ENCODE measurements at regions not wholly inside any gene's neighbourhood (a gene's known extent, or its start where the extent isn't known, plus 50 kb on each side); places are given as distances from the start of the nearest gene placed in this dataset.

DNA sequence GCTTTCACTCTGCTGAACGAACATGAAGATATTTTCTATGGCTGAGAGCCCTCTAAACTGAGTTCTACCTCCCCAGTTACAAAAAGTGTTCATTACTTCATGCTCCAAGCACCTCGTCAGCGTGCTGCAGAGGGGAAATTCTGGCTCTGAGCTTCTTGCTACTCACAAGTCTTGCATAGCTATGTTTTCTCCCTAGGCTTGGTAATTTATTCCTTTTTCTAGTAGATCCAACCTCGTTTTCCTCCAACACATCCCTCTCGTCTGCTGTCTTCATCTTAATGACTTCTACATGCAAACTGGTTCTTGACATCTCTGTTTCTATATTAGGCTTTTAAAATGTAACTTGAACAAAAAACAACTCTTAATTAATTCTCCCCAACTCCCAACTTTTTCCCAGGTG, 1034.5 kb downstream of the REEP3 start (continued):
- no peak for TF ChIP-seq POLR2AphosphoS5 (IDR thresholded peaks at IDR 0.05; ENCODE audit: low read depth)
- TF ChIP-seq, protein P1, sequence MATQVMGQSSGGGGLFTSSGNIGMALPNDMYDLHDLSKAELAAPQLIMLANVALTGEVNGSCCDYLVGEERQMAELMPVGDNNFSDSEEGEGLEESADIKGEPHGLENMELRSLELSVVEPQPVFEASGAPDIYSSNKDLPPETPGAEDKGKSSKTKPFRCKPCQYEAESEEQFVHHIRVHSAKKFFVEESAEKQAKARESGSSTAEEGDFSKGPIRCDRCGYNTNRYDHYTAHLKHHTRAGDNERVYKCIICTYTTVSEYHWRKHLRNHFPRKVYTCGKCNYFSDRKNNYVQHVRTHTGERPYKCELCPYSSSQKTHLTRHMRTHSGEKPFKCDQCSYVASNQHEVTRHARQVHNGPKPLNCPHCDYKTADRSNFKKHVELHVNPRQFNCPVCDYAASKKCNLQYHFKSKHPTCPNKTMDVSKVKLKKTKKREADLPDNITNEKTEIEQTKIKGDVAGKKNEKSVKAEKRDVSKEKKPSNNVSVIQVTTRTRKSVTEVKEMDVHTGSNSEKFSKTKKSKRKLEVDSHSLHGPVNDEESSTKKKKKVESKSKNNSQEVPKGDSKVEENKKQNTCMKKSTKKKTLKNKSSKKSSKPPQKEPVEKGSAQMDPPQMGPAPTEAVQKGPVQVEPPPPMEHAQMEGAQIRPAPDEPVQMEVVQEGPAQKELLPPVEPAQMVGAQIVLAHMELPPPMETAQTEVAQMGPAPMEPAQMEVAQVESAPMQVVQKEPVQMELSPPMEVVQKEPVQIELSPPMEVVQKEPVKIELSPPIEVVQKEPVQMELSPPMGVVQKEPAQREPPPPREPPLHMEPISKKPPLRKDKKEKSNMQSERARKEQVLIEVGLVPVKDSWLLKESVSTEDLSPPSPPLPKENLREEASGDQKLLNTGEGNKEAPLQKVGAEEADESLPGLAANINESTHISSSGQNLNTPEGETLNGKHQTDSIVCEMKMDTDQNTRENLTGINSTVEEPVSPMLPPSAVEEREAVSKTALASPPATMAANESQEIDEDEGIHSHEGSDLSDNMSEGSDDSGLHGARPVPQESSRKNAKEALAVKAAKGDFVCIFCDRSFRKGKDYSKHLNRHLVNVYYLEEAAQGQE (IDR thresholded peaks at IDR 0.05; ENCODE audit: unreplicated experiment), result no peak
- TF ChIP-seq, protein P2, sequence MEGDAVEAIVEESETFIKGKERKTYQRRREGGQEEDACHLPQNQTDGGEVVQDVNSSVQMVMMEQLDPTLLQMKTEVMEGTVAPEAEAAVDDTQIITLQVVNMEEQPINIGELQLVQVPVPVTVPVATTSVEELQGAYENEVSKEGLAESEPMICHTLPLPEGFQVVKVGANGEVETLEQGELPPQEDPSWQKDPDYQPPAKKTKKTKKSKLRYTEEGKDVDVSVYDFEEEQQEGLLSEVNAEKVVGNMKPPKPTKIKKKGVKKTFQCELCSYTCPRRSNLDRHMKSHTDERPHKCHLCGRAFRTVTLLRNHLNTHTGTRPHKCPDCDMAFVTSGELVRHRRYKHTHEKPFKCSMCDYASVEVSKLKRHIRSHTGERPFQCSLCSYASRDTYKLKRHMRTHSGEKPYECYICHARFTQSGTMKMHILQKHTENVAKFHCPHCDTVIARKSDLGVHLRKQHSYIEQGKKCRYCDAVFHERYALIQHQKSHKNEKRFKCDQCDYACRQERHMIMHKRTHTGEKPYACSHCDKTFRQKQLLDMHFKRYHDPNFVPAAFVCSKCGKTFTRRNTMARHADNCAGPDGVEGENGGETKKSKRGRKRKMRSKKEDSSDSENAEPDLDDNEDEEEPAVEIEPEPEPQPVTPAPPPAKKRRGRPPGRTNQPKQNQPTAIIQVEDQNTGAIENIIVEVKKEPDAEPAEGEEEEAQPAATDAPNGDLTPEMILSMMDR (conservative IDR thresholded peaks at IDR 0.05; ENCODE audit: low read depth in 2 of 2), result no peak

DNA sequence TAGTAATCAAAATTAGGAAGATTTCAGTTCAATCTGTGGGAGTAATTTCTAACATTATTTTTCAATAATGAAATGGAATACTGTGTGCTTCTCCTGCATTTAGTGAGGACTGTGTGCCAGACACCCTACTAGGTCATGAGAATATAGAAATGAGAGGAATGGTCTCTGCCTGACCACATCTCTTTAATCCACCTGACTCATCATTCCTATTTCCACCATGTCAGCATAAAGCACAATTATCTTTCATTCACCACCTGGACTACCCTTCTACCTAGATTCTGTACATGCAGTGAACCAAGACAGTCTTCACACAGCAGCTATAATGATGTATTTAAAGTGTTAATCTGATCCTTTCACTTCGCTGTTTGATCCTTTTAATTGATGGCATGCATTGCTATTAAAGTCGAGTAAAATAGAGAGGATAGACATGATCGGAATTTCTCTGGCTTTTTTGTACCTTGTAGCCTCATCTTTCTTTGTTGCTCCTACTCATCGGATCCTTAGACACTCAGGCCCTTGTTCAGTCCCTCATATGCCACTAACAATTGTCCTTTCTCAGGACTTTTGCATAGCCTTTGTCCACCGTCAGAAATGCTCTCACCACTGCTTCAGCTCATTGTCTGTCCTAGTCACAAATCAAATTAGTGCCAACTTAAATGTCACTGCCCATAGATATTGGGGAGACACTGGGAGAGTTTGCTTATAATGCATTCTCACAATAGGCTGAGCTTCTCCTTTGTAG, 1037.1 kb downstream of the REEP3 start:
- Histone ChIP-seq H3K27ac (ENCODE audit: low read depth) (no peak overlapping the region), H3K79me2 (replicated peaks; ENCODE audit: insufficient read depth) (no peaks in the 10 kb centered on the region), H3K4me3 (no peak overlapping the region), H3F3A (replicated peaks; ENCODE audit: low read depth) (no peaks in the 10 kb centered on the region), H4K20me1 (replicated peaks; ENCODE audit: insufficient read depth) (no peaks in the 10 kb centered on the region), H3K9me2 (ENCODE audit: insufficient read depth) (peaks cover 9% of the 10 kb centered on the region), H3K4me1 (ENCODE audit: insufficient read depth) (no peaks in the 10 kb centered on the region), H2AFZ (0 out of 2 replicates have a peak overlapping the region, but pooled peaks have one; percentile 38), H3K4me2 (no peak overlapping the region), H3K27me3 (ENCODE audit: insufficient read depth) (no peaks in the 10 kb centered on the region), H3K36me3 (ENCODE audit: insufficient read depth) (no peaks in the 10 kb centered on the region)
- H3K9me3 Mint-ChIP-seq, result no peaks in the 10 kb centered on the region
- DNase-seq (ENCODE audit: low spot score), result no peak
- H3K36me3 Mint-ChIP-seq (ENCODE audit: low read depth), result no peaks in the 10 kb centered on the region
- peaks cover 3% of the 10 kb centered on the region for H3K27me3 Mint-ChIP-seq (ENCODE audit: insufficient read depth, low read depth, poor library complexity)
- no peak overlapping the region for H3K4me3 Mint-ChIP-seq
- no peaks in the 10 kb centered on the region for H3K4me1 Mint-ChIP-seq
- ATAC-seq, result no peak
- no peak overlapping the region for H3K27ac Mint-ChIP-seq
- no peak for TF ChIP-seq ZNF331 (CRISPR knock-in tag; IDR thresholded peaks at IDR 0.05; ENCODE audit: low read depth)
- TF ChIP-seq STAT1 (IDR thresholded peaks at IDR 0.05; ENCODE audit: unreplicated experiment), result no peak
- TF ChIP-seq, protein P3, sequence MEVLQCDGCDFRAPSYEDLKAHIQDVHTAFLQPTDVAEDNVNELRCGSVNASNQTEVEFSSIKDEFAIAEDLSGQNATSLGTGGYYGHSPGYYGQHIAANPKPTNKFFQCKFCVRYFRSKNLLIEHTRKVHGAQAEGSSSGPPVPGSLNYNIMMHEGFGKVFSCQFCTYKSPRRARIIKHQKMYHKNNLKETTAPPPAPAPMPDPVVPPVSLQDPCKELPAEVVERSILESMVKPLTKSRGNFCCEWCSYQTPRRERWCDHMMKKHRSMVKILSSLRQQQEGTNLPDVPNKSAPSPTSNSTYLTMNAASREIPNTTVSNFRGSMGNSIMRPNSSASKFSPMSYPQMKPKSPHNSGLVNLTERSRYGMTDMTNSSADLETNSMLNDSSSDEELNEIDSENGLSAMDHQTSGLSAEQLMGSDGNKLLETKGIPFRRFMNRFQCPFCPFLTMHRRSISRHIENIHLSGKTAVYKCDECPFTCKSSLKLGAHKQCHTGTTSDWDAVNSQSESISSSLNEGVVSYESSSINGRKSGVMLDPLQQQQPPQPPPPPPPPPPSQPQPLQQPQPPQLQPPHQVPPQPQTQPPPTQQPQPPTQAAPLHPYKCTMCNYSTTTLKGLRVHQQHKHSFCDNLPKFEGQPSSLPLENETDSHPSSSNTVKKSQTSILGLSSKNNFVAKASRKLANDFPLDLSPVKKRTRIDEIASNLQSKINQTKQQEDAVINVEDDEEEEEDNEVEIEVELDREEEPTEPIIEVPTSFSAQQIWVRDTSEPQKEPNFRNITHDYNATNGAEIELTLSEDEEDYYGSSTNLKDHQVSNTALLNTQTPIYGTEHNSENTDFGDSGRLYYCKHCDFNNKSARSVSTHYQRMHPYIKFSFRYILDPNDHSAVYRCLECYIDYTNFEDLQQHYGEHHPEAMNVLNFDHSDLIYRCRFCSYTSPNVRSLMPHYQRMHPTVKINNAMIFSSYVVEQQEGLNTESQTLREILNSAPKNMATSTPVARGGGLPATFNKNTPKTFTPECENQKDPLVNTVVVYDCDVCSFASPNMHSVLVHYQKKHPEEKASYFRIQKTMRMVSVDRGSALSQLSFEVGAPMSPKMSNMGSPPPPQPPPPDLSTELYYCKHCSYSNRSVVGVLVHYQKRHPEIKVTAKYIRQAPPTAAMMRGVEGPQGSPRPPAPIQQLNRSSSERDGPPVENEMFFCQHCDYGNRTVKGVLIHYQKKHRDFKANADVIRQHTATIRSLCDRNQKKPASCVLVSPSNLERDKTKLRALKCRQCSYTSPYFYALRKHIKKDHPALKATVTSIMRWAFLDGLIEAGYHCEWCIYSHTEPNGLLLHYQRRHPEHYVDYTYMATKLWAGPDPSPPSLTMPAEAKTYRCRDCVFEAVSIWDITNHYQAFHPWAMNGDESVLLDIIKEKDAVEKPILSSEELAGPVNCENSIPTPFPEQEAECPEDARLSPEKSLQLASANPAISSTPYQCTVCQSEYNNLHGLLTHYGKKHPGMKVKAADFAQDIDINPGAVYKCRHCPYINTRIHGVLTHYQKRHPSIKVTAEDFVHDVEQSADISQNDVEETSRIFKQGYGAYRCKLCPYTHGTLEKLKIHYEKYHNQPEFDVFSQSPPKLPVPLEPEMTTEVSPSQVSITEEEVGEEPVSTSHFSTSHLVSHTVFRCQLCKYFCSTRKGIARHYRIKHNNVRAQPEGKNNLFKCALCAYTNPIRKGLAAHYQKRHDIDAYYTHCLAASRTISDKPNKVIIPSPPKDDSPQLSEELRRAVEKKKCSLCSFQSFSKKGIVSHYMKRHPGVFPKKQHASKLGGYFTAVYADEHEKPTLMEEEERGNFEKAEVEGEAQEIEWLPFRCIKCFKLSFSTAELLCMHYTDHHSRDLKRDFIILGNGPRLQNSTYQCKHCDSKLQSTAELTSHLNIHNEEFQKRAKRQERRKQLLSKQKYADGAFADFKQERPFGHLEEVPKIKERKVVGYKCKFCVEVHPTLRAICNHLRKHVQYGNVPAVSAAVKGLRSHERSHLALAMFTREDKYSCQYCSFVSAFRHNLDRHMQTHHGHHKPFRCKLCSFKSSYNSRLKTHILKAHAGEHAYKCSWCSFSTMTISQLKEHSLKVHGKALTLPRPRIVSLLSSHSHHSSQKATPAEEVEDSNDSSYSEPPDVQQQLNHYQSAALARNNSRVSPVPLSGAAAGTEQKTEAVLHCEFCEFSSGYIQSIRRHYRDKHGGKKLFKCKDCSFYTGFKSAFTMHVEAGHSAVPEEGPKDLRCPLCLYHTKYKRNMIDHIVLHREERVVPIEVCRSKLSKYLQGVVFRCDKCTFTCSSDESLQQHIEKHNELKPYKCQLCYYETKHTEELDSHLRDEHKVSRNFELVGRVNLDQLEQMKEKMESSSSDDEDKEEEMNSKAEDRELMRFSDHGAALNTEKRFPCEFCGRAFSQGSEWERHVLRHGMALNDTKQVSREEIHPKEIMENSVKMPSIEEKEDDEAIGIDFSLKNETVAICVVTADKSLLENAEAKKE (CRISPR knock-in tag; IDR thresholded peaks at IDR 0.05), result no peak
- no peak for TF ChIP-seq POLR2AphosphoS5 (IDR thresholded peaks at IDR 0.05; ENCODE audit: low read depth)
- TF ChIP-seq, protein P4, sequence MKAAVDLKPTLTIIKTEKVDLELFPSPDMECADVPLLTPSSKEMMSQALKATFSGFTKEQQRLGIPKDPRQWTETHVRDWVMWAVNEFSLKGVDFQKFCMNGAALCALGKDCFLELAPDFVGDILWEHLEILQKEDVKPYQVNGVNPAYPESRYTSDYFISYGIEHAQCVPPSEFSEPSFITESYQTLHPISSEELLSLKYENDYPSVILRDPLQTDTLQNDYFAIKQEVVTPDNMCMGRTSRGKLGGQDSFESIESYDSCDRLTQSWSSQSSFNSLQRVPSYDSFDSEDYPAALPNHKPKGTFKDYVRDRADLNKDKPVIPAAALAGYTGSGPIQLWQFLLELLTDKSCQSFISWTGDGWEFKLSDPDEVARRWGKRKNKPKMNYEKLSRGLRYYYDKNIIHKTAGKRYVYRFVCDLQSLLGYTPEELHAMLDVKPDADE (IDR thresholded peaks at IDR 0.05), result no peak
- TF ChIP-seq, protein P2 (conservative IDR thresholded peaks at IDR 0.05; ENCODE audit: low read depth in 2 of 2), result no peak
